ENCODE measurements at regions not wholly inside any gene's neighbourhood (a gene's known extent, or its start where the extent isn't known, plus 50 kb on each side); places are given as distances from the start of the nearest gene placed in this dataset.
A peak's percentile ranks its signal among the peaks of the same experiment; 100 is the strongest.

- Histone ChIP-seq H3K27ac (no peak overlapping the region), H3K9me3 (no peaks in the 10 kb centered on the region), H3K27me3 (no peaks in the 10 kb centered on the region), H3K36me3 (no peaks in the 10 kb centered on the region), H3K4me1 (peaks cover 0 to 27% (median 7%) of the 10 kb centered on the region in 4 donors), H3K4me3 (no peak overlapping the region)
- in situ Hi-C loops (cut with MboI; ENCODE audit: low pct_ligation_motif_present in 1 of 4, low pct_unique_long_range_greater_than_20kb in 1 of 4, low sequenced_read_pairs in 3 of 4) (no loop called here), intact Hi-C loops (cut with DNase I; ENCODE audit: low total_unique reads) (no loop called here)
- no peak for DNase-seq
- TF ChIP-seq CTCF (IDR thresholded peaks at IDR 0.05) = no peak
- TF ChIP-seq POLR2A (IDR thresholded peaks at IDR 0.05) = no peak
- TF ChIP-seq POLR2AphosphoS5 (IDR thresholded peaks at IDR 0.05) = no peak
- TF ChIP-seq EP300 (IDR thresholded peaks at IDR 0.05; ENCODE audit: low read depth) = no peak
- 65 to 67% methylated on average over 2 to 3 of the region's 3 CpGs for WGBS, 2 donors (ENCODE audit: low coverage in 1 of 2)
Measured at GRCh38 chr4:38237139-38237538, 276.9 kb downstream of the PTTG2 start.

GRCh38 chr4:38241541-38241940 is 281.3 kb downstream of the PTTG2 start:
- DNase-seq = no peak
- Histone ChIP-seq H3K27me3 (no peaks in the 10 kb centered on the region), H3K4me1 (peaks cover 0 to 9% (median 7%) of the 10 kb centered on the region in 4 donors), H3K36me3 (no peaks in the 10 kb centered on the region), H3K9me3 (no peaks in the 10 kb centered on the region), H3K4me3 (no peak overlapping the region), H3K27ac (no peak overlapping the region)
- TF ChIP-seq POLR2A (IDR thresholded peaks at IDR 0.05) (no peak), POLR2AphosphoS5 (IDR thresholded peaks at IDR 0.05) (no peak), CTCF (IDR thresholded peaks at IDR 0.05) (no peak), EP300 (IDR thresholded peaks at IDR 0.05; ENCODE audit: low read depth) (no peak)
- intact Hi-C loops (cut with DNase I; ENCODE audit: low total_unique reads) (no loop called here), in situ Hi-C loops (cut with MboI; ENCODE audit: low pct_ligation_motif_present in 1 of 4, low pct_unique_long_range_greater_than_20kb in 1 of 4, low sequenced_read_pairs in 3 of 4) (no loop called here)
- WGBS, 2 donors (ENCODE audit: low coverage in 1 of 2) = 80 to 91% methylated on average over 1 to 2 of the region's 2 CpGs

DNA sequence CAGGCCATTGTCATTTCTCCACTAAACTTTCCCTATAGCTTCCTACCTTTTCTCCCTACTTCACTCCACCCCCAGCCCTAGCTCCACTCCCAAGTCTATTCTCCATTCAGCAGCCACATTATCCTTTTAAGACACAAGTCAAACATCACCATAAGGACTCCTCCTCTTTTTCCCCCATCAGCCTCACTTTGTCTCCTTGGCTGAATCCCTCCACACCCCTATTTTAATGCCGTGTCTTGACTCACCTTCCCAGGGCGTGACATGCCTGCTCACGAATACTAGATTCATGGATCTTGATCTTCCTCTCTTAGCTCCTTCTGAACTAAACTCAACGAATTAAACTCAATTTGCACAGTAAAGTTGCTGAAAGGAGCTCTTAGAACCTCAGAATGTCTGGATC is 281.9 kb downstream of the PTTG2 start:
- no peak overlapping the region for H3K27ac ChIP-seq
- no peaks in the 10 kb centered on the region for H3K36me3 ChIP-seq
- DNase-seq = no peak
- H3K9me3 ChIP-seq = no peaks in the 10 kb centered on the region
- 92 to 93% methylated on average over 3 to 4 of the region's 4 CpGs for WGBS, 2 donors (ENCODE audit: low coverage in 1 of 2)
- in situ Hi-C loops (cut with MboI; ENCODE audit: low pct_ligation_motif_present in 1 of 4, low pct_unique_long_range_greater_than_20kb in 1 of 4, low sequenced_read_pairs in 3 of 4) = no loop called here
- intact Hi-C loops (cut with DNase I; ENCODE audit: low total_unique reads) = no loop called here
- H3K4me3 ChIP-seq = no peak overlapping the region
- TF ChIP-seq EP300 (IDR thresholded peaks at IDR 0.05; ENCODE audit: low read depth) (no peak), POLR2AphosphoS5 (IDR thresholded peaks at IDR 0.05) (no peak), POLR2A (IDR thresholded peaks at IDR 0.05) (no peak), CTCF (IDR thresholded peaks at IDR 0.05) (no peak)
- H3K4me1 ChIP-seq = peaks cover 0 to 9% (median 7%) of the 10 kb centered on the region in 4 donors
- no peaks in the 10 kb centered on the region for H3K27me3 ChIP-seq

DNA sequence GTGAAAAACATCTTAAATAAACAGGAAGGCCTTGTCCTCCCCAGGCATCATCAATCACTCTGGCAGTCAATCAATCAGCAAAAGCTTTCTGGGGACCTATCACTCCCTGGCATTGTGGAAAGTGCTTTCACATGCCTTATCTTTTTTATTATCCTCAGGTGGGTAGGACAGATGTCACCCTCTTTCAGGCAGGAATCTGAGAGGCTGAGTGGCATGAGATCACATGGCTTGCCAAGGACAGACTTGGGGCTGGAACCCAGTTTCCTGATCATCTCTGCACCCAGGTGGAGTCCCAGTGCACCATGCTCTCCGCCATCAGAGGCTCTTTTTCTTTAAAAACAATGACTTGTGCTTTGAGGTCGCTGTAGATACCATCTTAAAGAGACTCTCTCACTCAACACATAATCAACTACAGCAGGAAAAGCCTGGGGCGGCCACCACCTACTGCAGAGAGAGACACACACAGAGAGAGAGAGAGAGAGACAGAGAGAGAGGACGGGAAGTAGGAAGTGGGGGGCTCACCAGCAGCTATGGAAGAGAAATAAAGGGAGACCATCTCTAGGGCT is 282.7 kb downstream of the PTTG2 start:
- peaks cover 0 to 9% (median 7%) of the 10 kb centered on the region in 4 donors for H3K4me1 ChIP-seq
- 63 to 70% methylated on average over 1 to 4 of the region's 4 CpGs for WGBS, 2 donors (ENCODE audit: low coverage in 1 of 2)
- no peak for TF ChIP-seq CTCF (IDR thresholded peaks at IDR 0.05)
- TF ChIP-seq POLR2A (IDR thresholded peaks at IDR 0.05) = no peak
- no peak for TF ChIP-seq EP300 (IDR thresholded peaks at IDR 0.05; ENCODE audit: low read depth)
- TF ChIP-seq POLR2AphosphoS5 (IDR thresholded peaks at IDR 0.05) = no peak
- H3K4me3 ChIP-seq = no peak overlapping the region
- peak overlapping the region in 2 of 4 donors; percentile 29 to 36 for H3K27ac ChIP-seq
- no peak for DNase-seq
- H3K36me3 ChIP-seq = no peaks in the 10 kb centered on the region
- intact Hi-C loops (cut with DNase I; ENCODE audit: low total_unique reads) (no loop called here), in situ Hi-C loops (cut with MboI; ENCODE audit: low pct_ligation_motif_present in 1 of 4, low pct_unique_long_range_greater_than_20kb in 1 of 4, low sequenced_read_pairs in 3 of 4) (no loop called here)
- H3K9me3 ChIP-seq = no peaks in the 10 kb centered on the region
- no peaks in the 10 kb centered on the region for H3K27me3 ChIP-seq
